HepG2 (cell line): ENCODE measurements at regions not wholly inside any gene's neighbourhood (a gene's known extent, or its start where the extent isn't known, plus 50 kb on each side); places are given as distances from the start of the nearest gene placed in this dataset.

Source experiments
- ATAC-seq: fragments of 200-7000 bp; cut with Tn5 transposase; 3 replicates; pipeline ENCODE4 v1.9.1; 2020; ENCODE audit warnings: mild to moderate bottlenecking, moderate library complexity
- BruUV-seq: library from RNA; stranded (reverse); fragments of 400-500 nt; replicated peaks from 2 replicates; lab custom pipeline; 2021; lab: Mats Ljungman, UMichigan
- CTCF ChIA-PET: fragments of 300-600 bp; formaldehyde crosslinking; extraction: SDS; loops from one replicate; lab custom pipeline; 2021; ENCODE audit warnings: low total read pairs, inconsistent platforms, low intra/inter-chr PET ratio; lab: Yijun Ruan, JAX
- POLR2A ChIA-PET: fragments of 350-600 bp; sonication (Branson Sonifier 250); formaldehyde crosslinking; loops from one replicate; lab custom pipeline; 2020; ENCODE audit warnings: antibody characterized with exemption, inconsistent platforms; lab: Yijun Ruan, JAX
- DNase-seq: peaks from one replicate; pipeline ENCODE4 v3.0.0-alpha.2; 2015; ENCODE audit warnings: low spot score
- FAIRE-seq: peaks from 3 replicates; lab custom pipeline; 2011; peaks lifted over from hg19 to GRCh38; lab: Jason Lieb, UNC
- H2AFZ ChIP-seq: one replicate; pipeline ENCODE4 v1.6.1; 2011; ENCODE audit warnings: low read length, inconsistent platforms
- H3K27ac ChIP-seq: fragments of 300-600 bp; 3 replicates; pipeline ENCODE4 v1.8.0; 2011; ENCODE audit warnings: mixed run types, mild to moderate bottlenecking, mixed read lengths, low read length, inconsistent platforms; ENCODE audit not compliant: insufficient read depth; ENCODE audit errors: extremely low read length
- H3K27me3 ChIP-seq, 2 experiments: fragments of 200-600 bp in 1 of 2; 2 replicates in 1 of 2; 3 replicates in 1 of 2; pipeline versions ENCODE4 v1.6.0 to v1.8.0; 2011; ENCODE audit warnings: low read length in 2 of 2, mild to moderate bottlenecking in 2 of 2, moderate library complexity in 2 of 2, inconsistent platforms in 1 of 2; ENCODE audit not compliant: insufficient read depth in 2 of 2, control insufficient read depth in 1 of 2
- H3K36me3 ChIP-seq, 2 experiments: fragments of 200-600 bp in 1 of 2; replicated peaks in 1 of 2; 2 replicates in 1 of 2; 3 replicates in 1 of 2; pipeline versions ENCODE4 v1.5.1 to v1.8.0; 2011; ENCODE audit warnings: low read length in 2 of 2, inconsistent platforms in 1 of 2; ENCODE audit not compliant: insufficient read depth in 2 of 2, control insufficient read depth in 1 of 2
- H3K4me1 ChIP-seq: 2 replicates; pipeline ENCODE4 v1.5.1; 2012; ENCODE audit warnings: low read length, inconsistent platforms; ENCODE audit not compliant: insufficient read depth
- H3K4me2 ChIP-seq: 2 replicates; pipeline ENCODE4 v1.6.0; 2011; ENCODE audit warnings: low read depth, low read length, inconsistent platforms
- H3K4me3 ChIP-seq, 3 experiments: fragments of 200-600 bp in 1 of 3; sonication (generic), shearing (Covaris generic) in 1 of 3; replicated peaks in 1 of 3; 2 replicates each; pipeline ENCODE4 v1.5.1; 2011 to 2016; ENCODE audit warnings: low read length in 3 of 3, inconsistent platforms in 2 of 3, low read depth in 2 of 3, mild to moderate bottlenecking in 2 of 3, control low read depth in 1 of 3, mixed read lengths in 1 of 3; ENCODE audit not compliant: insufficient read depth in 1 of 3
- H3K79me2 ChIP-seq: one replicate; pipeline ENCODE4 v1.6.1; 2011; ENCODE audit warnings: low read length, inconsistent platforms; ENCODE audit not compliant: insufficient read depth
- H3K9ac ChIP-seq: 2 replicates; pipeline ENCODE4 v1.6.0; 2011; ENCODE audit warnings: mild to moderate bottlenecking, low read depth, low read length, inconsistent platforms; ENCODE audit not compliant: insufficient read depth
- H3K9me3 ChIP-seq: 2 replicates; pipeline ENCODE4 v1.5.1; 2012; ENCODE audit warnings: mild to moderate bottlenecking, low read length
- H4K20me1 ChIP-seq: 2 replicates; pipeline ENCODE4 v1.6.0; 2011; ENCODE audit warnings: inconsistent platforms, mild to moderate bottlenecking, low read length, moderate library complexity; ENCODE audit not compliant: insufficient read depth
- ATF7-NPFF ChIP-seq: sonication (generic); formaldehyde crosslinking; IDR thresholded peaks from 2 replicates; pipeline ENCODE4 v1.8.1; 2023; ENCODE audit warnings: mild to moderate bottlenecking, low read depth, missing genetic modification reagents, moderate library complexity
- ESRRA ChIP-seq: sonication (generic); formaldehyde crosslinking; IDR thresholded peaks from 2 replicates; pipeline ENCODE4 v1.5.1; 2020; ENCODE audit warnings: mild to moderate bottlenecking, low read depth, missing genetic modification reagents
- HDAC2 ChIP-seq: sonication (generic); formaldehyde crosslinking; IDR thresholded peaks from 2 replicates; pipeline ENCODE4 v1.4.0; 2020; ENCODE audit warnings: missing genetic modification reagents
- MTF1 ChIP-seq: sonication (generic); formaldehyde crosslinking; IDR thresholded peaks from 2 replicates; pipeline ENCODE4 v1.5.0; 2020; ENCODE audit warnings: missing genetic modification reagents
- REL ChIP-seq: sonication (generic); formaldehyde crosslinking; conservative IDR thresholded peaks from 2 replicates; pipeline ENCODE4 v1.8.0; 2022; ENCODE audit warnings: mild to moderate bottlenecking, missing genetic modification reagents, moderate library complexity
- RFXAP ChIP-seq: sonication (generic); formaldehyde crosslinking; IDR thresholded peaks from 2 replicates; pipeline ENCODE4 v1.4.0; 2020; ENCODE audit warnings: missing genetic modification reagents, borderline replicate concordance
- SIX1 ChIP-seq: sonication (generic); formaldehyde crosslinking; IDR thresholded peaks from 2 replicates; pipeline ENCODE4 v1.4.0; 2020; ENCODE audit warnings: missing genetic modification reagents, borderline replicate concordance
- SKI ChIP-seq: fragments of 450-650 bp; IDR thresholded peaks from one replicate; pipeline ENCODE4 v1.6.1; 2018; ENCODE audit warnings: mild to moderate bottlenecking; ENCODE audit not compliant: partially characterized antibody
- ZEB1 ChIP-seq: IDR thresholded peaks from 2 replicates; pipeline ENCODE4 v1.6.1; 2012; ENCODE audit warnings: mild to moderate bottlenecking, low read depth, inconsistent platforms; ENCODE audit not compliant: insufficient replicate concordance
- ZFP62 ChIP-seq: sonication (generic); formaldehyde crosslinking; IDR thresholded peaks from 2 replicates; pipeline ENCODE4 v1.4.0; 2020; ENCODE audit warnings: missing genetic modification reagents
- ZNF605 ChIP-seq: sonication (generic); formaldehyde crosslinking; IDR thresholded peaks from 2 replicates; pipeline ENCODE4 v1.8.0; 2022; ENCODE audit warnings: mild to moderate bottlenecking, missing genetic modification reagents
- ZNF709 ChIP-seq: sonication (generic); formaldehyde crosslinking; IDR thresholded peaks from 2 replicates; pipeline ENCODE4 v1.5.0; 2020; ENCODE audit warnings: mild to moderate bottlenecking, missing genetic modification reagents
- ZNF788 ChIP-seq: sonication (generic); formaldehyde crosslinking; IDR thresholded peaks from 2 replicates; pipeline ENCODE4 v1.5.0; 2020; ENCODE audit warnings: mild to moderate bottlenecking, missing genetic modification reagents, borderline replicate concordance
- WGBS: methylation state at CpG from one replicate; pipeline ENCODE4 v1.1.6; 2017; ENCODE audit warnings: low lambda C conversion rate; 5-methylcytosine and 5-hydroxymethylcytosine counted together
- in situ Hi-C: cut with HindIII; loops from 2 replicates; pipeline ENCODE4 v1.10.0; 2017; ENCODE audit warnings: low pct_unique_long_range_greater_than_20kb; ENCODE audit not compliant: extremely low pct_ligation_motif_present
- intact Hi-C: fragments of 100-400 bp; cut with micrococcal nuclease; formaldehyde crosslinking; loops from one replicate; pipeline ENCODE4 v1.10.0; 2022; ENCODE audit not compliant: unreplicated experiment
- TF ChIP-seq, protein P1 (sequence below): IDR thresholded peaks from 2 replicates; pipeline ENCODE4 v1.6.1; 2016; ENCODE audit warnings: mild to moderate bottlenecking
- TF ChIP-seq, protein P2 (sequence below): sonication (generic); formaldehyde crosslinking; IDR thresholded peaks from 2 replicates; pipeline ENCODE4; 2020; ENCODE audit warnings: missing genetic modification reagents, mild to moderate bottlenecking, borderline replicate concordance

DNA sequence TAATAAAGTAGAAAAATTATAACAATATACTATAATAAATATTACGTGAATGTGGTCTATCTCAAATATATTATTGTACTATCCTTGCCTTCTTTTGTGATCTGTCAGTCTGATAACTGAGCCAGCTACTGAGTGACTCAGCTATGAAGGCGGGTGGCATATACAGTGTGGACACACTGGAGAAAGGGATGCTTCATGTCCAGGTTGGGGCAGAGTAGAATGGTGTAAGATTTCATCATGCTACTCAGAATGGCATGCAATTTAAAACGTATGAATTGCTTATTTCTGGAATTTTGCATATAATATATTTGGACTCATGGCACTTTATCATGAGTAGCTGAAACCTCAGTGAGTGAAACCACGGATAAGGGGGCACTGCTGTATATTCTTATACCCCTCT, 172.9 kb upstream of the TBC1D5 start (continued):
- no peak for TF ChIP-seq ESRRA (CRISPR knock-in tag)
- TF ChIP-seq REL (CRISPR knock-in tag), result no peak
- TF ChIP-seq MTF1 (CRISPR knock-in tag), result no peak
- TF ChIP-seq ZEB1, result no peak
- TF ChIP-seq ZNF605 (CRISPR knock-in tag), result no peak
- TF ChIP-seq, protein P1, sequence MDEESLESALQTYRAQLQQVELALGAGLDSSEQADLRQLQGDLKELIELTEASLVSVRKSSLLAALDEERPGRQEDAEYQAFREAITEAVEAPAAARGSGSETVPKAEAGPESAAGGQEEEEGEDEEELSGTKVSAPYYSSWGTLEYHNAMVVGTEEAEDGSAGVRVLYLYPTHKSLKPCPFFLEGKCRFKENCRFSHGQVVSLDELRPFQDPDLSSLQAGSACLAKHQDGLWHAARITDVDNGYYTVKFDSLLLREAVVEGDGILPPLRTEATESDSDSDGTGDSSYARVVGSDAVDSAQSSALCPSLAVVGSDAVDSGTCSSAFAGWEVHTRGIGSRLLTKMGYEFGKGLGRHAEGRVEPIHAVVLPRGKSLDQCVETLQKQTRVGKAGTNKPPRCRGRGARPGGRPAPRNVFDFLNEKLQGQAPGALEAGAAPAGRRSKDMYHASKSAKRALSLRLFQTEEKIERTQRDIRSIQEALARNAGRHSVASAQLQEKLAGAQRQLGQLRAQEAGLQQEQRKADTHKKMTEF (CRISPR knock-in tag), result no peak

DNA sequence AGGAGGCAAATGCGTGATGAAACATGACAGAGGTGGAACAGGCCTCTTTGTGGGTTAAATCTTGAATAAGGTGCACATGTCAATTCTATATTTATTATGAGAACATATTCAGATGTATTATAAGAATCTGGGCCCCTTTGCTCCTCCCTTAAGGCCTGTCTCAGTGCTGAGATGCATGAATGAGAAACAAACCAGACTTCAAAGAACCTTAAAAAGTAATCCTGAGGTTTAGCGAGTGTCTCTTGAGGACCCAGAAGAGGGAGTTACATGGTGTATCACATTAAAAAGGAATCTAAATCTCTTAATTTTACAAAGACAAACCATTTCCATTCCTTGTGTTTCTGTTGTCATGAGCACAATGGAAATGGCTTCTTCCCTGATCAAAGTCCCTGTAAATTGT, 170.9 kb upstream of the TBC1D5 start:
- TF ChIP-seq, protein P2, sequence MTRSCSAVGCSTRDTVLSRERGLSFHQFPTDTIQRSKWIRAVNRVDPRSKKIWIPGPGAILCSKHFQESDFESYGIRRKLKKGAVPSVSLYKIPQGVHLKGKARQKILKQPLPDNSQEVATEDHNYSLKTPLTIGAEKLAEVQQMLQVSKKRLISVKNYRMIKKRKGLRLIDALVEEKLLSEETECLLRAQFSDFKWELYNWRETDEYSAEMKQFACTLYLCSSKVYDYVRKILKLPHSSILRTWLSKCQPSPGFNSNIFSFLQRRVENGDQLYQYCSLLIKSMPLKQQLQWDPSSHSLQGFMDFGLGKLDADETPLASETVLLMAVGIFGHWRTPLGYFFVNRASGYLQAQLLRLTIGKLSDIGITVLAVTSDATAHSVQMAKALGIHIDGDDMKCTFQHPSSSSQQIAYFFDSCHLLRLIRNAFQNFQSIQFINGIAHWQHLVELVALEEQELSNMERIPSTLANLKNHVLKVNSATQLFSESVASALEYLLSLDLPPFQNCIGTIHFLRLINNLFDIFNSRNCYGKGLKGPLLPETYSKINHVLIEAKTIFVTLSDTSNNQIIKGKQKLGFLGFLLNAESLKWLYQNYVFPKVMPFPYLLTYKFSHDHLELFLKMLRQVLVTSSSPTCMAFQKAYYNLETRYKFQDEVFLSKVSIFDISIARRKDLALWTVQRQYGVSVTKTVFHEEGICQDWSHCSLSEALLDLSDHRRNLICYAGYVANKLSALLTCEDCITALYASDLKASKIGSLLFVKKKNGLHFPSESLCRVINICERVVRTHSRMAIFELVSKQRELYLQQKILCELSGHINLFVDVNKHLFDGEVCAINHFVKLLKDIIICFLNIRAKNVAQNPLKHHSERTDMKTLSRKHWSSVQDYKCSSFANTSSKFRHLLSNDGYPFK (CRISPR knock-in tag), result no peak
- TF ChIP-seq ZFP62 (CRISPR knock-in tag), result no peak
- no peak for TF ChIP-seq RFXAP (CRISPR knock-in tag)
- TF ChIP-seq ATF7-NPFF, result no peak
- no peak for TF ChIP-seq ZNF709
- TF ChIP-seq ZNF788 (CRISPR knock-in tag), result no peak
- TF ChIP-seq HDAC2, result no peak
- TF ChIP-seq SIX1 (CRISPR knock-in tag), result no peak
- no peak for TF ChIP-seq SKI
- TF ChIP-seq, all 625 proteins: peak for 0
- FAIRE-seq (no peak), ATAC-seq (no peak), DNase-seq (no peak)
- Histone ChIP-seq H3K9ac (no peak overlapping the region), H4K20me1 (no peaks in the 10 kb centered on the region), H3K4me2 (no peak overlapping the region), H3K79me2 (no peaks in the 10 kb centered on the region), H3K9me3 (no peaks in the 10 kb centered on the region), H3K27ac (no peak overlapping the region), H3K27me3 (peaks cover 0 to 3% of the 10 kb centered on the region in 2 experiments; a peak in 1 of 5 replicates), H2AFZ (no peak overlapping the region), H3K4me1 (no peaks in the 10 kb centered on the region), H3K4me3 (no peak overlapping the region), H3K36me3 (no peaks in the 10 kb centered on the region)
- intact Hi-C loops (no loop called here), in situ Hi-C loops (no loop called here)
- no TSS peak for BruUV-seq
- WGBS, result 2% methylated on average over 2 of the region's 2 CpGs
- ChIA-PET CTCF (no interaction called here), POLR2A (no interaction called here)
